ENCODE measurements at regions not wholly inside any gene's neighbourhood (a gene's known extent, or its start where the extent isn't known, plus 50 kb on each side); places are given as distances from the start of the nearest gene placed in this dataset.

DNA sequence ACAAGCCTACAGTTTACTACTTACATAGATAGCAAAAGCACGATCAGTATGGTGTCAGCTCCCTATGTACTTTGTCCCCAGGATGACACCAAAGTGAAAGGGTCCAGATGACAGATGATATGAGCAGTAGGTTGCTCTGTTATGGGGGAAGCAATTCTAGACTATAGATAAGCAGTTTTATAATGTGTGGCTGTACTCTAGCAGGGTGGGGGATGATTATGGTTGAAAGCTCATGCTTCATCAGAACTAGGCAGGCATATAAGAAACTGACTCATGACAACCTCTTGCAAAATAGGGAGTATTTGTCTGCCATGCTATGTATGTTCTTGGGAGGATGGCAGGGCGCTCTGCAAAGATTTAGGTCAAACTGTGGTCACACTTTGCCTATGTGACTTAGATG lies 158.2 kb upstream of the ZBED5 start:
- H3K4me3 Mint-ChIP-seq: no peak overlapping the region
- TF ChIP-seq EZH2phosphoT487 (IDR thresholded peaks at IDR 0.05): no peak
- TF ChIP-seq, protein P1, sequence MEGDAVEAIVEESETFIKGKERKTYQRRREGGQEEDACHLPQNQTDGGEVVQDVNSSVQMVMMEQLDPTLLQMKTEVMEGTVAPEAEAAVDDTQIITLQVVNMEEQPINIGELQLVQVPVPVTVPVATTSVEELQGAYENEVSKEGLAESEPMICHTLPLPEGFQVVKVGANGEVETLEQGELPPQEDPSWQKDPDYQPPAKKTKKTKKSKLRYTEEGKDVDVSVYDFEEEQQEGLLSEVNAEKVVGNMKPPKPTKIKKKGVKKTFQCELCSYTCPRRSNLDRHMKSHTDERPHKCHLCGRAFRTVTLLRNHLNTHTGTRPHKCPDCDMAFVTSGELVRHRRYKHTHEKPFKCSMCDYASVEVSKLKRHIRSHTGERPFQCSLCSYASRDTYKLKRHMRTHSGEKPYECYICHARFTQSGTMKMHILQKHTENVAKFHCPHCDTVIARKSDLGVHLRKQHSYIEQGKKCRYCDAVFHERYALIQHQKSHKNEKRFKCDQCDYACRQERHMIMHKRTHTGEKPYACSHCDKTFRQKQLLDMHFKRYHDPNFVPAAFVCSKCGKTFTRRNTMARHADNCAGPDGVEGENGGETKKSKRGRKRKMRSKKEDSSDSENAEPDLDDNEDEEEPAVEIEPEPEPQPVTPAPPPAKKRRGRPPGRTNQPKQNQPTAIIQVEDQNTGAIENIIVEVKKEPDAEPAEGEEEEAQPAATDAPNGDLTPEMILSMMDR (IDR thresholded peaks at IDR 0.05): no peak
- no peak for TF ChIP-seq EZH2 (IDR thresholded peaks at IDR 0.05)

GRCh38 chr11:11011617-11012016 lies 153.8 kb upstream of the ZBED5 start:
- Histone ChIP-seq H3K9me3 (ENCODE audit: low read depth) (no peaks in the 10 kb centered on the region), H3K79me2 (ENCODE audit: low read depth) (no peaks in the 10 kb centered on the region), H3K4me3 (no peak overlapping the region), H3K27me3 (peaks cover 5% of the 10 kb centered on the region), H3K4me2 (no peak overlapping the region), H3K9ac (no peak overlapping the region), H4K20me1 (ENCODE audit: low read depth) (no peaks in the 10 kb centered on the region), H3K27ac (no peak overlapping the region), H3K4me1 (no peaks in the 10 kb centered on the region), H3F3A (ENCODE audit: low read depth) (no peaks in the 10 kb centered on the region), H3K36me3 (no peaks in the 10 kb centered on the region), H2AFZ (replicated peaks) (no peak overlapping the region)
- TF ChIP-seq EZH2 (IDR thresholded peaks at IDR 0.05) (no peak), EZH2phosphoT487 (IDR thresholded peaks at IDR 0.05) (no peak)
- TF ChIP-seq, protein P1 (IDR thresholded peaks at IDR 0.05): no peak
- Mint-ChIP-seq H3K4me1 (peaks cover 9% of the 10 kb centered on the region), H3K9me3 (peaks cover 2% of the 10 kb centered on the region), H3K27me3 (ENCODE audit: insufficient read depth, low read depth) (peaks cover 5% of the 10 kb centered on the region), H3K4me3 (no peak overlapping the region), H3K27ac (no peak overlapping the region), H3K36me3 (no peaks in the 10 kb centered on the region)
- no peak for DNase-seq (ENCODE audit: low spot score)

More for the DNA sequence above, 158.2 kb upstream of the ZBED5 start:
- Histone ChIP-seq H3K27ac (no peak overlapping the region), H4K20me1 (ENCODE audit: low read depth) (no peaks in the 10 kb centered on the region), H2AFZ (replicated peaks) (no peak overlapping the region), H3K4me3 (no peak overlapping the region), H3K27me3 (peaks cover 3% of the 10 kb centered on the region), H3K79me2 (ENCODE audit: low read depth) (no peaks in the 10 kb centered on the region), H3F3A (ENCODE audit: low read depth) (no peaks in the 10 kb centered on the region), H3K36me3 (no peaks in the 10 kb centered on the region), H3K4me1 (no peaks in the 10 kb centered on the region), H3K9ac (no peak overlapping the region), H3K4me2 (no peak overlapping the region), H3K9me3 (ENCODE audit: low read depth) (no peaks in the 10 kb centered on the region)
- H3K36me3 Mint-ChIP-seq: no peaks in the 10 kb centered on the region
- peaks cover 2% of the 10 kb centered on the region for H3K9me3 Mint-ChIP-seq
- H3K4me1 Mint-ChIP-seq: peaks cover 4% of the 10 kb centered on the region
- peaks cover 2% of the 10 kb centered on the region for H3K27me3 Mint-ChIP-seq (ENCODE audit: insufficient read depth, low read depth)
- DNase-seq (ENCODE audit: low spot score): no peak
- no peak overlapping the region for H3K27ac Mint-ChIP-seq

DNA sequence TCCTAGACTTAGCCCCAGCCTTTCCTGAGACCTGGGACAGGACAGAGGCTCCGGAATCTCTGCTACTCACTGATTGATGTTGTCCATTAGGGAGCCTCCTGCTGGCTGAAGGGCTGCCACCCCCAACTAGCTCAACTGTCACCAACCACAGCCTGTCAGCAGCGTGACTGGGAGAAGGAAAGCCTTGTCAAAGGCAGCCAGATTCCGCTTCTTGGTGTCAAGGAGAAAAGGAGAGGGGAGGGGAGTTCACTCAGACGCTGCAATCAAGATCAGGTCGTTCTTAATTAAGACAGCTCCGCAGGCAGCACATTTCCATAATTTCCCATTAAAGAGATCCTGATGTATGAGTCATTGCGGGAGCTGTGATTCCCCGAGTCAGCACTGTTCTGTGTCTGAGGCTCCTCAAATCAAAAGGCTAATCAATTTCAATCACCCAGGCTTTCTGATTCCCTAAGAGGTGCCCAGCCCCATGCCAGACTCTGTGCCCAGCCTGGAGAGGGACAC lies 152.8 kb upstream of the ZBED5 start:
- H3K27ac ChIP-seq: no peak overlapping the region
- H3K36me3 ChIP-seq: no peaks in the 10 kb centered on the region
- peaks cover 5% of the 10 kb centered on the region for H3K27me3 Mint-ChIP-seq (ENCODE audit: insufficient read depth, low read depth)
- no peaks in the 10 kb centered on the region for H3K4me1 ChIP-seq
- no peaks in the 10 kb centered on the region for H3K36me3 Mint-ChIP-seq
- DNase-seq (ENCODE audit: low spot score): peak; percentile 70
- peaks cover 9% of the 10 kb centered on the region for H3K4me1 Mint-ChIP-seq
- H3K9ac ChIP-seq: no peak overlapping the region
- H3K4me2 ChIP-seq: no peak overlapping the region
- no peak overlapping the region for H2AFZ ChIP-seq (replicated peaks)
- no peak overlapping the region for H3K4me3 Mint-ChIP-seq
- no peak overlapping the region for H3K27ac Mint-ChIP-seq
- TF ChIP-seq EZH2phosphoT487 (IDR thresholded peaks at IDR 0.05) (no peak), EZH2 (IDR thresholded peaks at IDR 0.05) (no peak)
- TF ChIP-seq, protein P1 (IDR thresholded peaks at IDR 0.05): peak; percentile 52
- H3K79me2 ChIP-seq (ENCODE audit: low read depth): no peaks in the 10 kb centered on the region
- H3K4me3 ChIP-seq: no peak overlapping the region
- H3K9me3 ChIP-seq (ENCODE audit: low read depth): no peaks in the 10 kb centered on the region
- peaks cover 5% of the 10 kb centered on the region for H3K27me3 ChIP-seq
- H4K20me1 ChIP-seq (ENCODE audit: low read depth): no peaks in the 10 kb centered on the region
- H3F3A ChIP-seq (ENCODE audit: low read depth): no peaks in the 10 kb centered on the region
- H3K9me3 Mint-ChIP-seq: peaks cover 7% of the 10 kb centered on the region
